T-helper 2 cell treated with Interferon-gamma antibody and Interleukin-4, amounts not matched to agents 100 ng/mL and 5 ng/mL, for 36 hours (primary cell): ENCODE measurements at regions not wholly inside any gene's neighbourhood (a gene's known extent, or its start where the extent isn't known, plus 50 kb on each side); places are given as distances from the start of the nearest gene placed in this dataset.
"Not testable (repeated sequence)": the region's sequence is repeated elsewhere in the genome, so short reads cannot be mapped to it uniquely, and the experiment has no call there.

Experiments
- intact Hi-C: fragments of 100-400 bp; cut with micrococcal nuclease; formaldehyde crosslinking; loops from one replicate; pipeline ENCODE4 v1.15.1; 2023

DNA sequence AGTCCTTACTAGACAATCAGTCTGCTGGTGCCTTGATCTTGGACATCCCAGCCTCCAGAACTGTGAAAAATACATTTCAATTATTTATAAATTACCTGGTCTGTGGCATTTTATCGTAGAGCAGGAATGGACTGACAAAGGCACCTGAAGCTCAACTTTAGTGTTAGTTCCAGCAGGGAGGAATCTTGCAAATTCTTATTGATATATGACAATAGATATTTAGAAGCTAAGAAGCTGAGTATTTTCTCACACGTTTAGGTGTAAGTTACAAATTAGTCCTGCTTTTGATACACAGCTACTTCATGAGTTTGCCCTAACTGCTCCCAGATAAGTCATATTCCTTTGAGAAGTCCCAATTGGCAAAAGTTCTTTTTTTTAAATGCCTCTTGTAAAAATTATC, 138.0 kb upstream of the ZNF217 start:
- intact Hi-C loops = no loop called here

DNA sequence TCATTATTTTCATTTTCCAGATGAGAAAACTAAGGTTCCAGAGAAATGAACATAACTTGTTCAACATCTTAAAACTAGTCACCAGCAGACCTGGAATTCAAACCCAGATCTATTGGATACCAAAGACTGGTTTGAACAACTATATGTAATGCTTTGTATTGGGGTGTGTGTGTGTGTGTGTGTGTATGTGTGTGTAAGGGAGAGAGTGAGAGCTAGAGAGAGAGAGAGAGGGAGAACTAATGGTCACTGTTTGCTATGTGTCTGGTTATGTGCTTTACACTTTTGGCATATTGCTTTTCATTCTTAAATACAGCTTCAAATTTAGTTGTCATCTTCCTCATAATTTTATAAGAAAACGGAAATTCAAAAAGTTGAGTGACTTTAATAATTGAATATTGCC, 134.7 kb upstream of the ZNF217 start:
- intact Hi-C loops = no loop called here

DNA sequence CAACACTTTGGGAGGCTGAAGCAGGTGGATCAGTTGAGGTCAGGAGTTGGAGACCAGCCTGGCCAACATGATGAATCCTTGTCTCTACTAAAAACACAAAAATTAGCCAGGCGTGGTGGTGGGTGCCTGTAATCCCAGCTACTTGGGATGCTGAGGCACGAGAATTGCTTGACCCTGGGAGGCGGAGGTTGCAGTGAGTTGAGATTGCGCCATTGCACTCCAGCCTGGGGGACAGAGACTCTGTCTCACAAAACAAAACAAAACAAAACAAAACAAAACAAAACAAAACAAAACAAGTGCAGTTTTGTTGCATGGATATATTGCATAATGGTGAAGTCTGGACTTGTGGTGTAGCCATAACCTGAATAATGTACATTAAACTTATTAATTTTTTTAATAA, 133.6 kb upstream of the ZNF217 start:
- intact Hi-C loops = not testable (repeated sequence)

DNA sequence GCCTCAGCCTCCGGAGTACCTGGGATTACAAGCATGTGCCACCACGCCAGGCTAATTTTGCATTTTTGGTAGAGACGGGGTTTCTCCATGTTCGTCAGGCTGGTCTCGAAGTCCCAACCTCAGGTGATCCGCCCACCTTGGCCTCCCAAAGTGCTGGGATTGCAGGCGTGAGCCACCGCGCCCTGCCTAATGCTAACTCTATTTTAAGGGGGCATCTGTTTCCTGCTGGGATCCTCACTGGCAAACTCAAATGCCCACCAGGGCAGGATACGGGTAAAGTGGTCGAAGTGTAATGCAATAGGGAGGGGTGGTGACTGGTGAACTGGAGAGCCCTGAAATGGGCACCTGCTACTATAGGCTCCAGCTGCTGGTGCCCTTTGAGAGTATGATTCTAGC, 131.9 kb upstream of the ZNF217 start:
- intact Hi-C loops = no loop called here

DNA sequence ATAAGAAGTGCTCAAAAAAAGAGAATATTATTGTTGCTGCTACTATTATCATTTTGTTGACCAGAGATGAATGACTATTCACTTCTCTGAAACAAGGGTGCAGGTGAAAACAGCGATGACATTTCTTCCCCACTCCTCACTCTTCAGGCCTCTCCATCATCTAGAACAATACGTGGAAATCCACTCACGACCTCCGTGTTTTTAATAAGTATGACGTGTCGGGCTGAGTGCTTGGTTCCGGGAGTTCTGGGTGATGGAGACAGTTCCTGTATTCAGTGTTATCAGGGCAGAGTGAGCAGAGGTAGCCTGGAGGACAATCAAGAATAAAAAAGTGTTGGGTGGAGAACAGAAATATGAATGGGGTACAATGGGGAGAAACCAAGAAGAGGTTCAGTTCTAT, 130.0 kb upstream of the ZNF217 start:
- intact Hi-C loops = no loop called here

DNA sequence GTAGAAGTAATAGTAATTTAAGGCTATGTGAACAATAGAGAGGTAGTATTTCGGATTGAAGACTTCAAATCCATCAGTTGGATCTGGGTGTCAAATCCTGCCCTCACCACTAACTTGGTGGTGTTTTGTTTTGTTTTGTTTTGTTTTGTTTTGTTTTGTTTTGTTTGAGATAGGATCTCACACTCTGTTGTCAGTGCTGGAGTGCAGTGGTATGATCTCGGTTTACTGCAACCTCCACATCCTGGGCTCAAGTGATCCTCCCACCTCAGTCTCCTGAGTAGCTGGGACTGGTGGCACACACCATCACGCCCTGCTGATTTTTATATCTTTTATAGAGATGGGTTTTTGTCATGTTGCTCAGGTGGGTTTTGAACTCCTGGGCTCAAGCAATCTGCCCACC, 129.4 kb upstream of the ZNF217 start:
- intact Hi-C loops = no loop called here

DNA sequence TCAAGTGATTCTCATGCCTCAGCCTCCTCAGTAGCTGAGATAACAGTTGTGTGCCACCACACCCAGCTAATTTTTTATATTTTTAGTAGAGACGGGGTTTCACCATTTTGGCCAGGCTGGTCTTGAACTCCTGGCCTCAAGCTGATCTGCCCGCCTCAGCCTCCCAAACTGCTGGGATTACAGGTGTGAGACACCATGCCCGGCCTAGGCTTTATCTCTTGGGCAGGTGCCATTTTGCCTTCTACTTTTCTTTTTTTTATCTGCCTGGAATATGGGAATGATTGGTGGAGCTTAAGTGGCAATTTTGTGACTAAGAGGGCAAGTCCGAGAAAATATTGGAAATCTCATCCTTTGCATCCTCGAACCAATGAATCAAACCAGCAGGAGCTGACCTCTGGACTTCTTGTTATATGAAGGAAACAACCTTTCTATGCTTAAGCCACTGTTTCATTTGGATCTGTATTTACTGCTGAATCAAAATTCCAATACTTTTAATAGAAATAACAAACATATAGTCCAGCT, 128.9 kb upstream of the ZNF217 start:
- intact Hi-C loops = no loop called here

DNA sequence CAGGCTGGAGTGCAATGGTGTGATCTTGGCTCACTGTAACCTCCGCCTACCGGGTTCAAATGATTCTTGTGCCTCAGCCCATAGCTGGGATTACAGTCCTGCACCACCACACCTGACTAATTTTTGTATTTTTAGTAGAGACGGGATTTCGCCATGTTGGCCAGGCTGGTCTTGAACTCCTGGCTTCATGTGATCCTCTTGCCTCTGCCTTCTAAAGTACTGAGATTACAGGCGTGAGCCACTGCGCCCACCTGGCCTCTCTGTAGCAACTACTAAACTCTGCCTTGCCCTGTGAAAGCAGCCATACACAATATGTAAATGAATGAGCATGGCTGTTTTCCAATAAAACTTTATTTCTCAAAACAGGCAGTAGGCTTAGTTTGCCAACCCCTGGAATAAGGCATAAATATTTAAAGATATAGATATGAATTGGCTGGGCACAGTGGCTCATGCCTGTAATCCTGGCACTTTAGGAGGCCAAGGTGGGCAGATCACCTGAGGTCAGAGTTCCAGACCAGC, 127.9 kb upstream of the ZNF217 start:
- intact Hi-C loops = not testable (repeated sequence)

DNA sequence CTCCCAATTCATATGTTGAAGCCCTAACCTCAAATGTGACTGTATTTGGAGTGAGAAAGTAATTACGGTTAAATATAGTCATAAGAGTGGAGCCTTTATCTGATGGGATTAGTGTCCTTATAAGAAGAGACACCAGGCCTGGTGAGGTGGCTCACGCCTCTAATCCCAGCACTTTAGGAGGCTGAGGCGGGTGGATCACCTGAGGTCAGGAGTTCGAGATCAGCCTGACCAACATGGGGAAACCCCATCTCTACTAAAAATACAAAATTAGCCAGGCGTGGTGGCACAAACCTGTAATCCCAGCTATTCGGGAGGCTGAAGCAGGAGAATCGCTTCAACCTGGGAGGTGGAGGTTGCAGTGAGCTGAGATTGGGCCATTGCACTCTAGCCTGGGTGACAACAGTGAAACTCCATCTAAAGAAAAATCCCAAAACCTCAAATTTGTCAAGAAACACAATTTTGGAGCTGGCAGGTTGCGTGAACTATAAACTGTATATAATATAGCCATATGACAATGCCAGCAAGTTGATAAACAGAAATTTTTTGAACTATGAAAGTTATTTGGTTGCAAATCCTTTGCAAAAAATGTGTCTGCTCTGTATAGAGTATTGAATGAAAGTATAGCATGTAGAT, 125.6 kb upstream of the ZNF217 start:
- intact Hi-C loops = not testable (repeated sequence)

DNA sequence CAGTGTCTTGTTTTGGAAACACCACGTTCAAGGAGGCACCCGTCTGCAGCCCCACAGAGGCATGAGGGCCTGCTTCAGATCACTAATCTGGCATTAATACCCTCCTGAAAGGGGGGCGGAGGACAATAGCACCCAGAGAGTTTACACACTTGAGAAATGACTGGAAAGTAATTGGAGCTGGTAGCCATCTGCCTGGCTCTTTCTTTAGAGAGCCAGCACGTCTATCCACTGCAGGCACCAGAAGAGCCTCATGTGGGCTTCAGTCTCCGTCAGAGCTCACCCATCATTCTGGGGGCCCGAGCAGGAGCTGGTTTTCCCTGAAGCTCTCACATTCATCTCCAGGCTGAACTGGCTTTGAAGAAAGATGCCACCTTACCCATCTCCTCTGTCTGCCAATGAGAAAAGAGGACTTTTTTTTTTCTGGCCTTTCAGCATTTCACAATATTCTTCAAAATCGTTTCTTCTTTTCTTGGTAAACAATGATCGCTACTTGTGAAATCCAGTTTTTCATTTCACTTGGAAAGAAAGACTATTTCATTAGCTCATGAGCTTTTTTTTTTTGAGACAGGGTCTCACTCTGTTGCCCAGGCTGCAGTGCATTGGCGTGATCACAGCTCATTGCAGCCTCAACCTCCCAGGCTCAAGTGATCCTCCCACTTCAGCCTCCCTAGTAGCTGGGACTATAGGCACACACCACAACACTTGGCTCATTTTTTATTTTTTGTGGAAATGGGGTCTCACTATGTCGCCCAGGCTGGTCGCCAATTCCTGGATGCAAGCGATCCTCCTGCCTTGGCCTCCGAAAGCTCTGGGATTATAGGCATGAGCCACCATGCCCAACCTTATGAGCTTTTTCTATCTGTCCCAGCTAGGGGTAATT, 124.7 kb upstream of the ZNF217 start:
- intact Hi-C loops = no loop called here

DNA sequence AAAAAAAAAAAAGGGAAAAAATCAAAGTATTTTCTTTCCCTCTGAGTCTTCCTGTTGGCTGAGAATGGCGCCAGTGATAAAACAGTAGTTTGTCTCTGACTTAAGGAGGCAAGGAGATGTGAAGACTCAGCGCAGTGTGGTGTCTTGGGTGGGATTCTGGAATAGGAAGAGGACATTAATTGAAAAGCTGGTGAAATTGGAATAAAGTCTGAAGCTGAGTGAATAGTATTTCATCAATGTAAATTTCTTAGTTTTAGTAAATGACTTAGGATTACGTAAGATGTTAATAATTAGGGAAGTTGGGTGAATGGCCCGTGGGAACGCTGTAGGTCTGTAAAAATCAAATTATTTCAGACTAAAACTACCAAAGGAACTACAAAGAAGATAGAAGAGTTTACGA, 122.8 kb upstream of the ZNF217 start:
- intact Hi-C loops = no loop called here

DNA sequence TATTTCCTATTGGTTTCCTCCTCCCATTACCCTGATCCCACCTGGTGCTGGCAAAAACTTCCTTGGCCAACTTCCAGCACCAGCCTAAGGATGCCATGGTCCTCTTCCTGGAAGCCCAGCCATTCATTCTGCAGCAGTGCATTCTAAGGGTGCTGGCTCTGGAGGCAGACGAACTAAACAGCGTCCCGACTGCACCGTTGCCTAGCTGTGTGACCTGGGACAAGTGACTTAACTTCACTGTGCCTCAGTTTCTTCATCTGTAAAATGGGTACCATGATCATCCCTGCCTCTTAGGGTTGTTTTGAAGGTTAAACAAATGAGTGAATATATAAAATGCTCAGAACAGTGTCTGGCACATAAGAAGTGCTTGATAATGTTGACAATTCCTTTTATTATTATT, 120.9 kb upstream of the ZNF217 start:
- intact Hi-C loops = no loop called here

DNA sequence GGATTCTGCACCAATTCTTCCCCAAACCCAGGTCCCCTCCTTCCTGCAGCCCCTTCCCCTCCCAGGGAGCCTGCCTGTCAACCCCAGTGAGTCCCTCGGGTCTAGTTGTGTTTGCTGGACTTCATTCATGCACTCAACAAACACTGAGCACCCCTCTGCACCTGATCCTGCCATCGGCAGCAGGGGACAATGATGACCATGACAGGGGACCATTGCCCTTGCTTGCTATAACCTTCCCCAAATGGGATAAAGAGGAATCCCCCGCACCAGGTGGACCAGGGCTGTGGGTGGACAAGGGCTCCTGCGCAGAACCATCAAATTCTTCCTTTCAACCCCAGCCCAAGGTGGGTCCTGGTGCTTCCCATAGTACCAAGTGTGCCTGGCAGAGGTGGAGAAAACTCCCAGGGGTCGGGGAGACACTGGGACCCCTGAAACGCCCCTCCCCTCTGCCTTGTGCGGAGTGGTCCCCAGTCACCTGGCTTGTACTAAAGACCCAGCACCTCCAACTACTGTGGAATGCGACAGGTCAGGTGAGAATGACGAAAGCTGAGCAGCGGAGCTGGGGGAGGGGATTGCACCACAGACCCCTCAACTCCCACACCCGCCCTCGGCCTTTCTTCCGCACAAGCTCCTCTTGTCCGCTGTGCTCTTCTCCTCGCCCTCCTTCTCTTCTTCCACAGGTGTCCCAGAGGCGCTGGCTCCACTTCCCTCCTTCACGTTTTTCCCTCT, 119.9 kb upstream of the ZNF217 start:
- intact Hi-C loops = no loop called here

DNA sequence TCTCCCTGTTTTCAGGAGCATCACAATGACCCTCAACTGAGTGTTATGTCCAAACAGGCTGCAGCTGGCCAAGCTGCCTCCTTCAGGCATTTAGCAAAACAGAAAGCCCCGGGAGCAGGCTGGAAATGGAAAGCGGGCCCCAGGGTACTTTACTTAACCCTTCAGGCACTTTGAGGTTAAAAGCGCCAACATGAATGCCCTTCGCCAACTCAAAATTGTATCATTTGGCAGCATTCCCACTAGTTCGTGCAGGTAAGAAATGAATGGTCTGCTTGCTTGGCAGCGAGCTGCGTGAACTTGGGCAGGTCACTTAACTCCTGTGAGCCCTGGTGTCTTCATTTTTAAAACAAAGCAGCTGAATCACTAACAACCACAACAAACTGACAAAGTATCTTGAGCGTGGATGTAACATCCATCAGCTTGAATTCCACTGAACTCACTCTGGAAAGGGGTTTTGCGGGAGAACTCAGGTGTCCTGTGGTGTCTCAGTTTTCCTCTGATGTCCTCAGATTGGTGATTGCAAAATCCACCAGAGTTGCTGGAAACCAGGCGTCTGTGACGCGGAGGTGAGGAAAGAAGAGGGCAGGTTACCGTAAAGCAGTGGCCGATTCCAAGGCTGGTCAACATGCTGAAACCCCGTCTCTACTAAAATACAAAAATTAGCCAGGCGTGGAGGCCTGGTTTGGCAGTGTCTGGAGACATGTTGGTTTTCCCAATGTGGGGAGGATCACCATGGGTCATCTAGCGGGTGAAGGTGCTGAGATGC, 118.8 kb upstream of the ZNF217 start:
- intact Hi-C loops = no loop called here

DNA sequence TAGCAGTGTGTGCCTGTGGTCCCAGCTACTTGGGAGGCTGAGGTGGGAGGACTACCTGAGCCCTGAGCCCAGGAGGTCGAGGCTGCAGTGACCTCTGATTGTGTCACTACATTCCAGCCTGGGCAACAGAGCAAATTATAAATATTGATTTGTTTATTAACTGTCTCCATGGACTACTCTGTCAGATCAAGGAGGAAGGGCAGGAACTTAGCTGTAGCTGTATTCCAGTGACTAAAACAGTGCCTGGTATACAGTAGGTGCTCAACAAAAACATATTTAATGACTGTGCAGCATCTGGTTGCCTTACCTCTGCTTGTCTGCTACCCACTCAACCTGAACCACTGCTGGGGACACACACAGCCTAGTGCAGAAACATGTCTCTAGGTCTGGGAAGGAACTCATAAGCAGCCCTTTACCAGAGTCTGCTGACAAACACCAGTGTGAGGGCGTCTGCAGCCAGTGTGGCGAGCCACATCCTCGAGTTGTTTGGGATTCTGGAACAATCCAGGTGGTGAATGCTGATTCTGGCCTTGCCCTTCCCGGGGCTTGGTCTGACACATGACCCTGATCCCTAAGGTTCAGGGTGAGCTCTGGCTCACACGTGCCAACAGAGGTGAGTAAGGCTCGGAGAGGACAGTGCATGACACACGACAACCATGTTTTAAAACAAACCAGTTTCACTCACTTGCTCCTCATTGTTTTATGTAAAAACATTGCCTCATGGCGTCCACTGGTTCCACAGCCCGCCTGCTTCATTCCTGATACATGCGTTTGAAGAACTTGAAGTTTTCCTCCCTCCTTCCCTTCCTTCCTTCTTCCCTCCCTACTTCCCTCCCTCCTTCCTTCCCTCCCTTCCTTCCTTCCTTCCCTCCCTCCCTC, 117.9 kb upstream of the ZNF217 start:
- intact Hi-C loops = no loop called here

DNA sequence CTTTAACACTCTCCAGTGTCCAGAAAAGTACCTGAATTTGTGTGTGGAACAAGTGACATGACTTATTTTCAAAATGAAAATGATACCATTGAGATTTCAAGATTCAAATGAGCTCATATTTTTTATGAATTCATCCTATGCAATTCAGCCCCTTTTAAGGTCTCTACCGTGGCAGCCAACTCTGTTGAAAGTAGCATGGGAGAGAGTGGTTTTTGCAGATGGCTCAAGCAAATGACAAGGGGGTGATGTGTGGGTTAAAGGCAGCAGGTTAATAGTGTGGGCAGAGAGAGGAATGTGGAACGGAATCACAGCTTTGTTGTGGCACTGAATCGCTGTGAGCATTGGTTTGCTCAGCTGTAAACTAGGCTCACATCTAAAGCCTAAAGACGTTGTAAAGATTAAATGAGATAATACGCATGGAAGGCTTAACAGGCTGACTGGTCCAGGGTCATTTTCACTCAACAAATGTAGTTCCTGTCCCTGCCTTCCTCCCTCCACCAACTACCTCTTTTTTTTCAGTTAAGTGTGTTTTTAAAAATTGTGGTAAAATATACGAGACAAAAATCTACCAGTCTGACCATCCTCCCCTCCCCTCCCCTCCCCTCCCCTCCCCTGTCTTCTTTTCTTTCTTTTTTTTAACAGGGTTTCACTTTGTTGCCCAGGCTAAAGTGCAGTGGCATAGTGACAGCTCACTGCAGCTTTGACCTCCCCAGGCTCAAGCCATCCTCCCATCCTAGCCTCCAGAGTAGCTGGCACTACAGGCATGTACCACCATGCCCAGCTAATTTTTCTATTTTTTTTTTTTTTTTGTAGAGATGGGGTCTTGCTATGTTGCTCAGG, 114.7 kb upstream of the ZNF217 start:
- intact Hi-C loops = loop anchor here (1.0 to 5.0 kb wide), 9 partner anchors 43 to 239 kb away; no protein-coding TSS in a partner anchor

DNA sequence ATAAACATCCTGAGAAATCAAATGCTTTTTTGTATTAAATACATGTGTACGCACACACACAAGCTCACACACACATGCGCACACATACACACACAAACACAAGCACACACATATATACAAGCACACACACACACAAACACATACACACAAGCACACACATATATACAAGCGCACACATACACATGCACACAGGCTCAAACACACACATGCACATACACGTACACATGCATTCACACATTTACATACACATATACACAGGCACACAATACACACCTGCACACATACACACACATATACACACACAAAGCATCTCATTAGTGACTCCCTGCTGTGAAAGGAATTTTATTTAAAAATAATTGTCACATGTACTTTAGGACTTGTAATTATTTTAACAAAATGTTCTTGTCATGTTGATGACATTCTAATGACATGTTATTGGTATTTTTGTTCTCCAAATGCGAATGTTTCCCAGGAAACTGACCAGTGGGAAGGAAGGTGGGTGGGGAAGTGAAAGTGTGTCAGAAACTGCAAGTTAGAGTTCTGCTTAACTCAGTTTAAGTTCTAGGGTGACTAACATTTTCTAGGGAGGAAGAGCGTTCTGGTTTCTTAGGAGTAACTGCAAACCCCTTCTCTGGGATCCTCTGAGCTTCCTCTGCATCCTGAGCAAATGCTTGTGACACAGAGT, 113.9 kb upstream of the ZNF217 start:
- intact Hi-C loops = loop anchor here (1.0 to 5.0 kb wide), 10 partner anchors 15 to 240 kb away; no protein-coding TSS in a partner anchor
